Astrocyte (in vitro differentiated cells and primary cell): ENCODE measurements at regions not wholly inside any gene's neighbourhood (a gene's known extent, or its start where the extent isn't known, plus 50 kb on each side); places are given as distances from the start of the nearest gene placed in this dataset.

Experiments
- DNase-seq: peaks from one replicate; pipeline ENCODE4 v3.0.0-alpha.2; 2010; ENCODE audit warnings: low read depth
- FAIRE-seq: peaks from 2 replicates; lab custom pipeline; 2011; peaks lifted over from hg19 to GRCh38; lab: Jason Lieb, UNC
- H2AFZ ChIP-seq: 2 replicates; pipeline ENCODE4 v1.6.0; 2012; ENCODE audit warnings: low read depth, low read length, inconsistent platforms
- H3K27ac ChIP-seq: 2 replicates; pipeline ENCODE4 v1.5.1; 2011; ENCODE audit warnings: low read depth, low read length, inconsistent platforms
- H3K27me3 ChIP-seq: 2 replicates; pipeline ENCODE4 v1.6.0; 2011; ENCODE audit warnings: low read length, inconsistent platforms; ENCODE audit not compliant: insufficient read depth
- H3K36me3 ChIP-seq: 2 replicates; pipeline ENCODE4 v1.5.1; 2011; ENCODE audit warnings: low read length, inconsistent platforms; ENCODE audit not compliant: insufficient read depth
- H3K4me1 ChIP-seq: 2 replicates; pipeline ENCODE4 v1.5.1; 2011; ENCODE audit warnings: low read length, inconsistent platforms; ENCODE audit not compliant: insufficient read depth
- H3K4me2 ChIP-seq: 2 replicates; pipeline ENCODE4 v1.6.0; 2012; ENCODE audit warnings: low read length, inconsistent platforms
- H3K4me3 ChIP-seq: 2 replicates; pipeline ENCODE4 v1.5.1; 2011; ENCODE audit warnings: low read depth, mild to moderate bottlenecking, low read length, inconsistent platforms; ENCODE audit not compliant: insufficient read depth
- H3K79me2 ChIP-seq: 2 replicates; pipeline ENCODE4 v1.6.0; 2012; ENCODE audit warnings: mild to moderate bottlenecking, low read length, inconsistent platforms; ENCODE audit not compliant: insufficient read depth
- H3K9ac ChIP-seq: 2 replicates; pipeline ENCODE4 v1.6.0; 2012; ENCODE audit warnings: mild to moderate bottlenecking, low read length, inconsistent platforms
- H3K9me3 ChIP-seq: 2 replicates; pipeline ENCODE4 v1.5.1; 2012; ENCODE audit warnings: low read depth, mild to moderate bottlenecking, low read length, inconsistent platforms; ENCODE audit not compliant: insufficient read depth
- H4K20me1 ChIP-seq: 2 replicates; pipeline ENCODE4 v1.6.0; 2012; ENCODE audit warnings: low read length, inconsistent platforms; ENCODE audit not compliant: insufficient read depth
- H3K27ac Mint-ChIP-seq: one replicate; pipeline ENCODE4 v1.8.0; 2021; ENCODE audit warnings: mild to moderate bottlenecking, mixed read lengths; ENCODE audit not compliant: unreplicated experiment
- H3K27me3 Mint-ChIP-seq: one replicate; pipeline ENCODE4 v1.8.0; 2021; ENCODE audit warnings: low read depth, mixed read lengths; ENCODE audit not compliant: unreplicated experiment
- H3K36me3 Mint-ChIP-seq: one replicate; pipeline ENCODE4 v1.8.0; 2021; ENCODE audit warnings: low read depth, mixed read lengths; ENCODE audit not compliant: unreplicated experiment
- H3K4me1 Mint-ChIP-seq: one replicate; pipeline ENCODE4 v1.8.0; 2021; ENCODE audit warnings: low read depth, mixed read lengths; ENCODE audit not compliant: unreplicated experiment
- H3K4me3 Mint-ChIP-seq: one replicate; pipeline ENCODE4 v1.8.0; 2021; ENCODE audit warnings: mild to moderate bottlenecking, moderate library complexity, mixed read lengths; ENCODE audit not compliant: unreplicated experiment
- H3K9me3 Mint-ChIP-seq: one replicate; pipeline ENCODE4 v1.8.0; 2021; ENCODE audit warnings: mild to moderate bottlenecking, mixed read lengths; ENCODE audit not compliant: unreplicated experiment
- EZH2 ChIP-seq: IDR thresholded peaks from 2 replicates; pipeline ENCODE4 v1.6.1; 2012; ENCODE audit warnings: mild to moderate bottlenecking, low read length, inconsistent platforms; ENCODE audit not compliant: insufficient read depth
- TF ChIP-seq, protein P1 (sequence below): IDR thresholded peaks from 2 replicates; pipeline ENCODE4 v1.5.1; 2011; ENCODE audit warnings: low read depth, mild to moderate bottlenecking, inconsistent platforms, low read length, moderate library complexity; ENCODE audit not compliant: insufficient read depth

DNA sequence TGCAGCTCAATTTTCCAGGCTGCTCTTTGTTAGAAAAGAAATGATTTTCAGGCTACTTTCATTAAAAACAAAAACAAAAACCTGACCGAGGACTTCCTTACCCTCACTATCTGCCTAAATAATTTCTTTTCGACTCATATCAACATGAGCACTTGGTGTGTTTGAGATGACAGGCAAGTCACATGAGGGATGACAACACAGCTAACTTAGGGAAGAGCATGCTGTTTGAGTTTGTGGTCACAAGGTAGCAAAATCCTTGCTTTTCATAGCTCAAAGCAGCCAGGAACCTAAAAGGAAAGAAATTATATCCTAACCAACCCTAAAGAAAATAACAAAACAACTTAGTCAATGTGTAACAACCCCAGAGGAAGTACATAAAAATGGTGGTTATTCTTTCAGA is 459.5 kb downstream of the KIF16B start:
- Mint-ChIP-seq H3K4me3 (no peak overlapping the region), H3K36me3 (no peaks in the 10 kb centered on the region), H3K27me3 (no peaks in the 10 kb centered on the region), H3K9me3 (peaks cover 3% of the 10 kb centered on the region), H3K27ac (no peak overlapping the region), H3K4me1 (peaks cover 3% of the 10 kb centered on the region)
- FAIRE-seq (no peak), DNase-seq (no peak)
- H2AFZ ChIP-seq: no peak overlapping the region
- TF ChIP-seq EZH2: no peak
- TF ChIP-seq, protein P1, sequence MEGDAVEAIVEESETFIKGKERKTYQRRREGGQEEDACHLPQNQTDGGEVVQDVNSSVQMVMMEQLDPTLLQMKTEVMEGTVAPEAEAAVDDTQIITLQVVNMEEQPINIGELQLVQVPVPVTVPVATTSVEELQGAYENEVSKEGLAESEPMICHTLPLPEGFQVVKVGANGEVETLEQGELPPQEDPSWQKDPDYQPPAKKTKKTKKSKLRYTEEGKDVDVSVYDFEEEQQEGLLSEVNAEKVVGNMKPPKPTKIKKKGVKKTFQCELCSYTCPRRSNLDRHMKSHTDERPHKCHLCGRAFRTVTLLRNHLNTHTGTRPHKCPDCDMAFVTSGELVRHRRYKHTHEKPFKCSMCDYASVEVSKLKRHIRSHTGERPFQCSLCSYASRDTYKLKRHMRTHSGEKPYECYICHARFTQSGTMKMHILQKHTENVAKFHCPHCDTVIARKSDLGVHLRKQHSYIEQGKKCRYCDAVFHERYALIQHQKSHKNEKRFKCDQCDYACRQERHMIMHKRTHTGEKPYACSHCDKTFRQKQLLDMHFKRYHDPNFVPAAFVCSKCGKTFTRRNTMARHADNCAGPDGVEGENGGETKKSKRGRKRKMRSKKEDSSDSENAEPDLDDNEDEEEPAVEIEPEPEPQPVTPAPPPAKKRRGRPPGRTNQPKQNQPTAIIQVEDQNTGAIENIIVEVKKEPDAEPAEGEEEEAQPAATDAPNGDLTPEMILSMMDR: no peak
- no peak overlapping the region for H3K4me2 ChIP-seq
- no peak overlapping the region for H3K27ac ChIP-seq
- H3K36me3 ChIP-seq: no peaks in the 10 kb centered on the region
- no peaks in the 10 kb centered on the region for H3K4me1 ChIP-seq
- H3K79me2 ChIP-seq: no peaks in the 10 kb centered on the region
- H3K9ac ChIP-seq: no peak overlapping the region
- no peaks in the 10 kb centered on the region for H3K9me3 ChIP-seq
- H4K20me1 ChIP-seq: no peaks in the 10 kb centered on the region
- H3K4me3 ChIP-seq: no peak overlapping the region
- H3K27me3 ChIP-seq: no peaks in the 10 kb centered on the region

DNA sequence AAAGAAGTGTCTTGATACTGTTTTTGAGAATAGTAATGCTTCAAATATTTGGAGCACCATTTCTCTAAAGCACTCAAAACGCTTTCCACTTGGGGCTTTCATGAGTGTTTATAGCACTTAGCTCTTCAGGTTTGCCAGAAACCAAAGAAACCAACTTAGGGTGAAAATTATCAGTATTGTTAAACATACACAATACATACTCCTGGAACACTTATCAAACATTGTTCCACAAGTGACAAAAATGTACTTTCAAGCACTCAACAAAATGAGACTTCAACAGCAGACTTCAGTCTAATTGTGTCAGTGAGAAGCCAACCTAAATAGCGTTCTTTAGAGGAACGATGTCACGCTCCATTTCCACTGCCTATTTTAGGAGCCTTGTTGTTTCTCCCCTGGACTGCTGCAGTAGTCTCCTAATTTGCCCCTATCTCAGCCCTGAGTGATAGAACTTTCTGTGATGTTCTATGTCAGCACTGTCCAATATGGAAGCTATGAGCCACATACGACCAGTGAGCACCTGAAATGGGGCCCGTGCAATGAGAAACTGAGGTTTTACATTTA is 461.3 kb downstream of the KIF16B start:
- Histone ChIP-seq H3K9ac (no peak overlapping the region), H3K4me3 (no peak overlapping the region), H3K27me3 (no peaks in the 10 kb centered on the region), H3K79me2 (no peaks in the 10 kb centered on the region), H3K9me3 (no peaks in the 10 kb centered on the region), H3K4me2 (no peak overlapping the region), H4K20me1 (no peaks in the 10 kb centered on the region), H3K27ac (no peak overlapping the region), H3K4me1 (no peaks in the 10 kb centered on the region), H3K36me3 (no peaks in the 10 kb centered on the region), H2AFZ (no peak overlapping the region)
- Mint-ChIP-seq H3K4me1 (peaks cover 3% of the 10 kb centered on the region), H3K27ac (no peak overlapping the region), H3K4me3 (no peak overlapping the region), H3K27me3 (peaks cover 7% of the 10 kb centered on the region), H3K9me3 (peaks cover 3% of the 10 kb centered on the region), H3K36me3 (no peaks in the 10 kb centered on the region)
- DNase-seq: no peak
- FAIRE-seq: no peak
- TF ChIP-seq EZH2: no peak
- TF ChIP-seq, protein P1: no peak

DNA sequence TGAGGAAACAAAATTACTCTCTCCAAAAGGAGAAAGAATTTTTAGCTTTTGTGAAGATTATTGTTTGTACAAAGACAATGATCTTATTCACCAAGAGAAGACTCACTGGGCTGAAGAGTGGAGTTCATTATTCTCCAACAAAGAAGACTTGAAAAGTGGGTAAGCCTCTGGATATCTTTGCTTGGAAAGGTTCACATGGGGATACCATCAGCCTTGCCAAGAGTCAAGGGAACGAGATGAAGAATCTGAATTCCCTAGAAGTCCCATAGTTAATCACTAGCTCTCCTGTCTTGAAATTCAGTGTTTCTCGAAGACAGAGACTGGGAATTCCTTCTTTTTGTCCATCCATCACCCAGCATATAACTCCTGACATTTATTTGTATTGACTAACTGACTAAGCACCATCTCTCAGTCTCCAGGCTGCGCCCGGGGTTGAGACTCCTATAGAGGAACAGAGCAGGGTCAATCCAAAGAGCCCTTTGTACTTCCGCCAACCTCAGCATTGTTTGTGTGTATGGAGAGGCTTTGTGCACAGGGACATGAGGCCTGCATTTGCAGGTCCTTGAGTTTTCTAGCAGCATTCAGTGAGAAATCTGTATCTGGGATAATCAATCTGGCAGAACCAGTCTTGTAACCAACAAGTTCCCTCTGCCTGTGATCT is 461.9 kb downstream of the KIF16B start:
- Mint-ChIP-seq H3K27me3 (peaks cover 7% of the 10 kb centered on the region), H3K36me3 (no peaks in the 10 kb centered on the region), H3K9me3 (peaks cover 3% of the 10 kb centered on the region), H3K4me1 (peaks cover 3% of the 10 kb centered on the region), H3K27ac (no peak overlapping the region), H3K4me3 (no peak overlapping the region)
- Histone ChIP-seq H3K4me1 (no peaks in the 10 kb centered on the region), H3K4me2 (no peak overlapping the region), H3K4me3 (no peak overlapping the region), H3K27ac (no peak overlapping the region), H4K20me1 (no peaks in the 10 kb centered on the region), H3K27me3 (no peaks in the 10 kb centered on the region), H3K79me2 (no peaks in the 10 kb centered on the region), H3K9me3 (no peaks in the 10 kb centered on the region), H2AFZ (no peak overlapping the region), H3K36me3 (no peaks in the 10 kb centered on the region), H3K9ac (no peak overlapping the region)
- no peak for FAIRE-seq
- no peak for DNase-seq
- TF ChIP-seq, protein P1: no peak
- TF ChIP-seq EZH2: no peak
